ENCODE measurements at regions not wholly inside any gene's neighbourhood (a gene's known extent, or its start where the extent isn't known, plus 50 kb on each side); places are given as distances from the start of the nearest gene placed in this dataset.

- no peak overlapping the region for H3K14ac ChIP-seq (ENCODE audit: insufficient read depth, low read length)
- H3K36me3 Mint-ChIP-seq (ENCODE audit: insufficient read depth in 1 of 3, low read depth in 3 of 3): no peaks in the 10 kb centered on the region; a peak in 1 of 7 replicates
- no peak overlapping the region for H3K27ac ChIP-seq (ENCODE audit: insufficient read length, low read depth, low read length)
- H2AK5ac ChIP-seq (ENCODE audit: insufficient read length, low read length): no peak overlapping the region
- H3K4me1 ChIP-seq (ENCODE audit: insufficient read depth, low read length): no peaks in the 10 kb centered on the region
- no peaks in the 10 kb centered on the region for H3K79me2 ChIP-seq (ENCODE audit: insufficient read depth, low read length)
- H2AFZ ChIP-seq (ENCODE audit: low read length): no peak overlapping the region
- no peak overlapping the region for H3K18ac ChIP-seq (ENCODE audit: insufficient read length, low read depth, low read length)
- no peak overlapping the region for H4K5ac ChIP-seq (ENCODE audit: insufficient read length, low read depth, low read length)
- no peak overlapping the region for H3K4me2 ChIP-seq (ENCODE audit: insufficient read depth, insufficient read length, low read length)
- H3K56ac ChIP-seq (ENCODE audit: insufficient read length, low read depth, low read length): no peak overlapping the region
- H3K4me3 Mint-ChIP-seq: no peak overlapping the region
- H3K23me2 ChIP-seq (ENCODE audit: insufficient read length, low read depth, low read length, poor library complexity, severe bottlenecking): no peaks in the 10 kb centered on the region
- H2BK15ac ChIP-seq (ENCODE audit: low read depth, low read length): no peak overlapping the region
- H3K4ac ChIP-seq (ENCODE audit: low read depth, low read length): no peak overlapping the region
- H3K4me1 Mint-ChIP-seq: no peaks in the 10 kb centered on the region
- peaks cover 0 to 7% of the 10 kb centered on the region in 2 experiments; a peak in 3 of 5 replicates for H3K9me3 Mint-ChIP-seq
- H3K79me1 ChIP-seq (ENCODE audit: insufficient read depth, low read depth, low read length, poor library complexity, severe bottlenecking): no peaks in the 10 kb centered on the region
- no peaks in the 10 kb centered on the region for H3K9me3 ChIP-seq (ENCODE audit: control insufficient read depth, low read depth, low read length)
- H3T11ph ChIP-seq (ENCODE audit: low read length): no peak overlapping the region
- no peak overlapping the region for H2BK5ac ChIP-seq (ENCODE audit: insufficient read length, low read length)
- no peaks in the 10 kb centered on the region for H3K27me3 Mint-ChIP-seq (ENCODE audit: low read depth)
- H3K9ac ChIP-seq (ENCODE audit: extremely low read depth, insufficient read length, low read length): no peak overlapping the region
- no peaks in the 10 kb centered on the region for H3K27me3 ChIP-seq (ENCODE audit: insufficient read depth, low read length)
- H4K8ac ChIP-seq (replicated peaks; ENCODE audit: insufficient read length, low read depth, low read length): no peak overlapping the region
- H2BK20ac ChIP-seq (ENCODE audit: low read depth, low read length, poor library complexity, severe bottlenecking): no peak overlapping the region
- no peak for DNase-seq
- H3K27ac Mint-ChIP-seq: no peak overlapping the region
- H4K91ac ChIP-seq (ENCODE audit: insufficient read length, low read depth, low read length): no peak overlapping the region
- H2BK12ac ChIP-seq (ENCODE audit: insufficient read length, low read depth, low read length): no peak overlapping the region
- H3K23ac ChIP-seq (ENCODE audit: insufficient read length, low read depth, low read length): no peak overlapping the region
- H2BK120ac ChIP-seq (ENCODE audit: low read depth, low read length, poor library complexity, severe bottlenecking): no peak overlapping the region
- no peak for TF ChIP-seq CTCF (conservative IDR thresholded peaks at IDR 0.05)
- no peaks in the 10 kb centered on the region for H4K20me1 ChIP-seq (ENCODE audit: control insufficient read depth, insufficient read depth, insufficient read length)
These were observed 105.5 kb upstream of the SGCE start for GRCh38 chr7:94761451-94761850.
